Endothelial cell of umbilical vein (primary cell): ENCODE measurements at regions not wholly inside any gene's neighbourhood (a gene's known extent, or its start where the extent isn't known, plus 50 kb on each side); places are given as distances from the start of the nearest gene placed in this dataset.

Experiments
- CTCF ChIP-seq, 2 donors: IDR thresholded peaks; 1 replicate in 1 of 2; 2 replicates in 1 of 2; pipeline ENCODE4 v1.5.1; 2011; ENCODE audit warnings: low read length in 2 of 2, mild to moderate bottlenecking in 2 of 2, moderate library complexity in 2 of 2, control low read depth in 1 of 2, inconsistent platforms in 1 of 2, low read depth in 1 of 2; ENCODE audit not compliant: insufficient read depth in 1 of 2; ENCODE audit errors: extremely low read depth in 1 of 2
- EZH2 ChIP-seq: IDR thresholded peaks from 2 replicates; pipeline ENCODE4 v1.6.1; 2012; ENCODE audit warnings: borderline replicate concordance, low read depth, mild to moderate bottlenecking, moderate library complexity, low read length, inconsistent platforms; ENCODE audit not compliant: severe bottlenecking
- GATA2 ChIP-seq: IDR thresholded peaks from 2 replicates; pipeline ENCODE4 v1.7.0; 2011; ENCODE audit warnings: low read depth, mild to moderate bottlenecking, moderate library complexity, mixed read lengths, low read length; ENCODE audit not compliant: insufficient read length, insufficient read depth
- JUN ChIP-seq: IDR thresholded peaks from 2 replicates; pipeline ENCODE4 v1.6.1; 2011; ENCODE audit warnings: borderline replicate concordance, low read depth; ENCODE audit not compliant: insufficient read length, insufficient read depth
- MYC ChIP-seq: IDR thresholded peaks from one replicate; pipeline ENCODE4 v1.6.1; 2011; ENCODE audit warnings: mild to moderate bottlenecking, low read depth, low read length
- POLR2A ChIP-seq: IDR thresholded peaks from 2 replicates; pipeline ENCODE4 v1.6.1; 2012; ENCODE audit warnings: low read depth, mild to moderate bottlenecking, control low read depth, low read length
- POLR2AphosphoS5 ChIP-seq: IDR thresholded peaks from 2 replicates; pipeline ENCODE4 v1.6.1; 2012; ENCODE audit warnings: low read depth, mild to moderate bottlenecking, control low read depth, low read length, moderate library complexity; ENCODE audit not compliant: insufficient read depth

GRCh38 chr20:55342822-55343221, 662.5 kb downstream of the CBLN4 start:
- TF ChIP-seq CTCF (IDR thresholded peaks at IDR 0.05; ENCODE audit: extremely low read depth in 1 of 2, insufficient read depth in 1 of 2, low read depth in 1 of 2, low read length in 2 of 2) (no peak), POLR2AphosphoS5 (no peak), POLR2A (no peak), GATA2 (no peak), JUN (no peak), EZH2 (no peak), MYC (no peak)
